ENCODE measurements at regions not wholly inside any gene's neighbourhood (a gene's known extent, or its start where the extent isn't known, plus 50 kb on each side); places are given as distances from the start of the nearest gene placed in this dataset.

DNA sequence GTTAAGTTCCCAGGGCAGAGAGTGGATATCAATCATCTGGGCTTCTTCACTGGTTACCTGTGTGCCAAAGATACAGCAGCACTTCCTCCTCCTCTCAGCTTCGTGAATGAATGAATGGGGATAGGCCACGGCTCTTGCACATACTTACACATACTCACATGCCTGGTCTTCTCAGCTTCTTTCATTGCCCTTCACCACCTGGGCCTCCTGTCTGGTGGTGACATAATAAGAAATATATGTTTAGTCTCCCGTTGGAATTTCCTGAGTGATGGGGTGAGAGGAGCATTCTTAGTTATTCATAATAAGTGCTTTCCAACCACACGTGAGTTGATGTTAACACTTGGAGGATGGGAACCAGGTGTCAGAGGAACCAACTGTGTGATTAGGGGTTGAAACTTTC, 268.1 kb upstream of the RMST start:
- TF ChIP-seq, protein P1, sequence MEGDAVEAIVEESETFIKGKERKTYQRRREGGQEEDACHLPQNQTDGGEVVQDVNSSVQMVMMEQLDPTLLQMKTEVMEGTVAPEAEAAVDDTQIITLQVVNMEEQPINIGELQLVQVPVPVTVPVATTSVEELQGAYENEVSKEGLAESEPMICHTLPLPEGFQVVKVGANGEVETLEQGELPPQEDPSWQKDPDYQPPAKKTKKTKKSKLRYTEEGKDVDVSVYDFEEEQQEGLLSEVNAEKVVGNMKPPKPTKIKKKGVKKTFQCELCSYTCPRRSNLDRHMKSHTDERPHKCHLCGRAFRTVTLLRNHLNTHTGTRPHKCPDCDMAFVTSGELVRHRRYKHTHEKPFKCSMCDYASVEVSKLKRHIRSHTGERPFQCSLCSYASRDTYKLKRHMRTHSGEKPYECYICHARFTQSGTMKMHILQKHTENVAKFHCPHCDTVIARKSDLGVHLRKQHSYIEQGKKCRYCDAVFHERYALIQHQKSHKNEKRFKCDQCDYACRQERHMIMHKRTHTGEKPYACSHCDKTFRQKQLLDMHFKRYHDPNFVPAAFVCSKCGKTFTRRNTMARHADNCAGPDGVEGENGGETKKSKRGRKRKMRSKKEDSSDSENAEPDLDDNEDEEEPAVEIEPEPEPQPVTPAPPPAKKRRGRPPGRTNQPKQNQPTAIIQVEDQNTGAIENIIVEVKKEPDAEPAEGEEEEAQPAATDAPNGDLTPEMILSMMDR (IDR thresholded peaks at IDR 0.05), result no peak
- no peak for TF ChIP-seq POLR2A (IDR thresholded peaks at IDR 0.05)

All from esophagus squamous epithelium (tissue), 4 donors.